BLaER1 (cell line): ENCODE measurements at regions not wholly inside any gene's neighbourhood (a gene's known extent, or its start where the extent isn't known, plus 50 kb on each side); places are given as distances from the start of the nearest gene placed in this dataset.
"Not testable (repeated sequence)": the region's sequence is repeated elsewhere in the genome, so short reads cannot be mapped to it uniquely, and the experiment has no call there.

ENCODE experiments used
- H3K27ac ChIP-seq: shearing (Covaris generic); formaldehyde crosslinking; 2 replicates; pipeline ENCODE4 v1.8.1; 2022
- H3K27me3 ChIP-seq: shearing (Covaris generic); formaldehyde crosslinking; 2 replicates; pipeline ENCODE4 v1.8.1; 2022
- H3K36me3 ChIP-seq: shearing (Covaris generic); formaldehyde crosslinking; 2 replicates; pipeline ENCODE4 v1.8.1; 2022
- H3K4me1 ChIP-seq: shearing (Covaris generic); formaldehyde crosslinking; 2 replicates; pipeline ENCODE4 v1.8.1; 2022
- H3K4me2 ChIP-seq: shearing (Covaris generic); formaldehyde crosslinking; 2 replicates; pipeline ENCODE4 v1.8.1; 2022
- H3K4me3 ChIP-seq: shearing (Covaris generic); formaldehyde crosslinking; 2 replicates; pipeline ENCODE4 v1.8.1; 2022
- H3K9ac ChIP-seq: shearing (Covaris generic); formaldehyde crosslinking; 2 replicates; pipeline ENCODE4 v1.8.1; 2022
- H3K9me3 ChIP-seq: shearing (Covaris generic); formaldehyde crosslinking; 2 replicates; pipeline ENCODE4 v1.8.1; 2022
- H4K20me1 ChIP-seq: shearing (Covaris generic); formaldehyde crosslinking; 2 replicates; pipeline ENCODE4 v1.8.1; 2022
- Cebpa-rat ChIP-seq: shearing (Covaris generic); IDR thresholded peaks from 2 replicates; pipeline ENCODE4 v1.8.1; 2022

GRCh38 chr18:55908901-55909366 is 320.9 kb upstream of the TCF4 start:
- Histone ChIP-seq H3K36me3 (no peaks in the 10 kb centered on the region), H4K20me1 (no peaks in the 10 kb centered on the region), H3K9ac (no peak overlapping the region), H3K4me1 (no peaks in the 10 kb centered on the region), H3K27ac (no peak overlapping the region), H3K27me3 (no peaks in the 10 kb centered on the region), H3K9me3 (no peaks in the 10 kb centered on the region), H3K4me3 (no peak overlapping the region), H3K4me2 (no peak overlapping the region)
- no peak for TF ChIP-seq Cebpa-rat

DNA sequence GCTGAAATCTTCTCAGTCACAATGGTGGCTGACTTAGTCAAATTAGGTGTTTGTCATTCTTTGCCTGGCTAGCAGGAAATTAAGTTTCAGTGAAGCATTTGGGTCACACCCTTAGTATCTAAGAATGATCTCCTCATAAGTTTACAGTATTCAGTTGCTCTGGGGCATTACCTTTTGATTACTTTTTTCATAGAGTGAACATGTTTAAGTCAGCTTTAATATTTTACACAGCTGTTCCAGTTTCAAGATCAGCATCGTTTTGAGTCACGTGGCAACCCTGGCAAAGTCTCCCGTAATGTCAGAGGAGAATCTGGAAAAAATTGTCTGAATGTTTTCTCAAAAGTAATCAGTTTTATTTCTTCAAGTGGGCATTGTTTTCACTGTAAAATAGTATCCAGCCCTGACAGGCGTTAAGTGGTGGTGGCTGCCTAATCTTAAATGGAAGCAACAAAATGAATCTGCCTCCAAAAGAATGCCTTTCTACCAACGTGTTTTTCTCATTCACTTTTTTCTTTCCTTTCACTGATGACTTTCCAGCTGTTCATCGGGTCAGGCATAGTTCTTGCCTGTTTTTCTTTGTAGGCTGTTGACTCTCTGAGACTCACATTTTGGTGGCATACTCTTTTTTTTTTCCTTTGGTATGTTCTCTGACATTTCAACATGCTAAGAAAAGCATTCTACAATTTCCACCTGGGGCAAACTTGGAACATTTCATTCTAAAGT is 319.6 kb upstream of the TCF4 start:
- Histone ChIP-seq H3K9ac (no peak overlapping the region), H3K27ac (no peak overlapping the region), H3K36me3 (no peaks in the 10 kb centered on the region), H4K20me1 (no peaks in the 10 kb centered on the region), H3K4me3 (no peak overlapping the region), H3K4me2 (no peak overlapping the region), H3K4me1 (no peaks in the 10 kb centered on the region), H3K9me3 (no peaks in the 10 kb centered on the region), H3K27me3 (no peaks in the 10 kb centered on the region)
- no peak for TF ChIP-seq Cebpa-rat

DNA sequence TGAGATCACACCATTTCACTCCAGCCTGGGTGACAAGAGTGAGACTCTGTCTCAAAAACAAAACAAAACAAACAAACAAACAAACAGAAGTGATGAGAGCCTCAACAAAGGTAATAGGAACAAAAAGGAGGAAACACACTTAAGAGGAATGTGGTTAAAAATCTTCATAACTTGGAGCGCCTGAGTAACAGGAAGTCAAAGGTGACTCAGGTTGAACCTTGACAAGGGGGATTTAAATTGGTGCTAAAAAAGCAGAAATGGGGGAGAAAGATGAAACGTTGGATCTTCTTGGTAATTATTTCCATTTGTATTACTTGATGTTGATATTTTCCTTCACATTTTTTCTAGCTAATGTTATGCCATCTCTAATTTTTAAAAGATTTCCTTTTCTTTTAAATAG is 318.5 kb upstream of the TCF4 start:
- Histone ChIP-seq H3K4me3 (no peak overlapping the region), H3K27ac (no peak overlapping the region), H4K20me1 (no peaks in the 10 kb centered on the region), H3K36me3 (no peaks in the 10 kb centered on the region), H3K27me3 (no peaks in the 10 kb centered on the region), H3K9ac (no peak overlapping the region), H3K4me2 (no peak overlapping the region), H3K4me1 (no peaks in the 10 kb centered on the region), H3K9me3 (no peaks in the 10 kb centered on the region)
- no peak for TF ChIP-seq Cebpa-rat

DNA sequence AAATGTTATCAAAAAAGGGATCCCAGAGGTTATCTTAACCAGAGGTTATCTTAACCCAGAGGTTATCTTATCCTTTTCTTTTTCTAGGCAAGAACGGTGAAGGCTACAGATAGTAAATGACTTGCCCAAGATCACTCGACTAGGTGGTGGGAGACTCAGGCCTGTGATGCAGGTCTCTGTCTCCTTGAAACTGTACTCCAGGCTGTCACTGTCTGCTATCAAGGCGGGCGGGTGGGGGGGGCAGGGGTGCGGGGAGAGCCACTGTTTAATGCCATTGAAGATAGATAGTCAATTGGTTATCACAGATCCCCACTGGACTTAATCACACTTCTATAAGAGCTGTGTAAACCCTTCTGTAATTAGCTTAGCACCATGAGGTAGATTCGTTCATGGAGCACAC is 315.9 kb upstream of the TCF4 start:
- no peak overlapping the region for H3K9ac ChIP-seq
- H3K4me3 ChIP-seq: no peak overlapping the region
- TF ChIP-seq Cebpa-rat: no peak
- H3K4me2 ChIP-seq: no peak overlapping the region
- H3K27ac ChIP-seq: no peak overlapping the region
- no peaks in the 10 kb centered on the region for H4K20me1 ChIP-seq
- no peaks in the 10 kb centered on the region for H3K4me1 ChIP-seq
- no peaks in the 10 kb centered on the region for H3K9me3 ChIP-seq
- no peaks in the 10 kb centered on the region for H3K27me3 ChIP-seq
- no peaks in the 10 kb centered on the region for H3K36me3 ChIP-seq

- no peak for TF ChIP-seq Cebpa-rat
- no peaks in the 10 kb centered on the region for H3K36me3 ChIP-seq
- no peaks in the 10 kb centered on the region for H3K9me3 ChIP-seq
- no peaks in the 10 kb centered on the region for H3K4me1 ChIP-seq
- H3K4me2 ChIP-seq: no peak overlapping the region
- no peaks in the 10 kb centered on the region for H3K27me3 ChIP-seq
- no peaks in the 10 kb centered on the region for H4K20me1 ChIP-seq
- H3K4me3 ChIP-seq: no peak overlapping the region
- H3K27ac ChIP-seq: no peak overlapping the region
- no peak overlapping the region for H3K9ac ChIP-seq
These were observed 312.4 kb upstream of the TCF4 start for GRCh38 chr18:55900380-55900779.

GRCh38 chr18:55897091-55897689 is 309.2 kb upstream of the TCF4 start:
- TF ChIP-seq Cebpa-rat: no peak

GRCh38 chr18:55893948-55894347 is 306.0 kb upstream of the TCF4 start:
- H3K4me2 ChIP-seq: no peak overlapping the region

More at GRCh38 chr18:55897091-55897689, 309.2 kb upstream of the TCF4 start:
- Histone ChIP-seq H3K9me3 (no peaks in the 10 kb centered on the region), H3K4me2 (no peak overlapping the region), H4K20me1 (no peaks in the 10 kb centered on the region), H3K4me1 (no peaks in the 10 kb centered on the region), H3K27me3 (no peaks in the 10 kb centered on the region), H3K36me3 (no peaks in the 10 kb centered on the region), H3K9ac (no peak overlapping the region), H3K27ac (no peak overlapping the region), H3K4me3 (no peak overlapping the region)

GRCh38 chr18:55892862-55893813 is 305.1 kb upstream of the TCF4 start:
- not testable (repeated sequence) for H3K9me3 ChIP-seq, H3K27me3 ChIP-seq, H3K27ac ChIP-seq, H3K9ac ChIP-seq, H4K20me1 ChIP-seq, H3K4me3 ChIP-seq, H3K4me1 ChIP-seq, H3K4me2 ChIP-seq, H3K36me3 ChIP-seq

More at GRCh38 chr18:55893948-55894347, 306.0 kb upstream of the TCF4 start:
- no peak for TF ChIP-seq Cebpa-rat
- Histone ChIP-seq H3K9me3 (no peaks in the 10 kb centered on the region), H3K4me1 (no peaks in the 10 kb centered on the region), H4K20me1 (no peaks in the 10 kb centered on the region), H3K9ac (no peak overlapping the region), H3K27me3 (no peaks in the 10 kb centered on the region), H3K4me3 (no peak overlapping the region), H3K36me3 (no peaks in the 10 kb centered on the region), H3K27ac (no peak overlapping the region)

DNA sequence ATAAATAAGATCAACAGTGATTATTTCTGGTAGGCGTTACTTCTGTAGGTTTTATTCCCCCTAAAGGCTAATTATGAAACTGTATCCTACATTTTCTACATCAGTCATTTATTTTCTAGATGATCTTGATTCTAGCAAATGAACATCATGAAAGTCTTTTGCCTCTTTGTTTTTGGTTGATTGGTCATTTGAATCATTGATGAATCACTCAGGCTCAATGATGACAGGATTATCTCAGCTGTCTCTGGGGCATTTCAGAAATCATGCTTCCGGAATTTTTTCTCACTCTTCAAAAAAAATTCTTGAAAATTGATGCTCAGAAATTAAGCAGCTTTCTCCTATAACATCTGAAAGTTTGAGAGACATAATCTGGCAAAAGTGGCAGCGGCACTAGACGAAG is 298.9 kb upstream of the TCF4 start:
- no peaks in the 10 kb centered on the region for H3K27me3 ChIP-seq
- H3K9me3 ChIP-seq: peaks cover 5% of the 10 kb centered on the region; the same call in 1 of the 2 replicates
- no peak overlapping the region for H3K4me3 ChIP-seq
- H3K27ac ChIP-seq: no peak overlapping the region
- H3K4me2 ChIP-seq: no peak overlapping the region
- H3K36me3 ChIP-seq: no peaks in the 10 kb centered on the region
- TF ChIP-seq Cebpa-rat: no peak
- H3K4me1 ChIP-seq: peaks cover 6% of the 10 kb centered on the region; the same call in 1 of the 2 replicates
- no peak overlapping the region for H3K9ac ChIP-seq
- no peaks in the 10 kb centered on the region for H4K20me1 ChIP-seq
